HG03432 (cell line): ENCODE measurements at regions not wholly inside any gene's neighbourhood (a gene's known extent, or its start where the extent isn't known, plus 50 kb on each side); places are given as distances from the start of the nearest gene placed in this dataset.
"Not testable (repeated sequence)": the region's sequence is repeated elsewhere in the genome, so short reads cannot be mapped to it uniquely, and the experiment has no call there.

Source experiments
- ATAC-seq: cut with Tn5 transposase; IDR thresholded peaks from one replicate; pipeline ENCODE4 v1.9.1; 2021; ENCODE audit warnings: mild to moderate bottlenecking, moderate library complexity; ENCODE audit not compliant: unreplicated experiment

DNA sequence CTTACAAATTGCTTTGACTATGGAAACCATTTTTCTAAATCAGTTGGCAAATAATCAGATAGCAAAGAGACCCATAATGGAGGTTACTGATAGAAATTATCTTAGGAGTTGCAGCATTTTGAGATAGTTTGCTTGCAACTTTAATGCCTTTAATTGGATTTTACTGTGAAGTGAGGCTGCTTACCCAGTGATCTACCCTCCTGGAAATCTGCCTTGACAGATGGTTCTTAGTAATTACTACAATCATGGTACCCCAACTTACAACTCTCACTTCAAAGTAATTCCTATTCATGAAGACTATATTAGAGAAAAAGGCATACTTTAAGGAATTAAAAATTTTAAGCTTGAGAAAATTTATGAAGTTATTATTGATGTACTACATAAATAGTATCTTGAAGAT lies 1288.6 kb upstream of the CDH2 start:
- no peak for ATAC-seq

DNA sequence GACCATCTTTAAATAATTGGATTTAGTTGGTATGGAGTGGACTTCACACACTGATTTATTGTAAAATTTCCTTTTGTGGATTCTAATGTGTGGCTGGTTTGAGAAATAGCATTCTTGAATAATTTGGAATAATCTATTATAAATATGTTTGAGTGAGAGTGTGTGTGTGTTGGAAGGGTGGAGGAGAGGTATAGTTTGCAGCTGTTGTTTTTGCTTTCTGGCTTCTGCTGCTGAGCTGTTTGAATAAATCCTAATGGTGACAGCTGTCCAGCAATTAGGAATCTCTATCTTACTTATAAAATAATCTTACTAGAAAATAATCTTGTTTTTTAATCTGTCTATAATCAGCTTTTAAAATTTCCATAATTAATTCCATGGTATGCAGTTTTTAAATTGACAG lies 1283.0 kb upstream of the CDH2 start:
- no peak for ATAC-seq

DNA sequence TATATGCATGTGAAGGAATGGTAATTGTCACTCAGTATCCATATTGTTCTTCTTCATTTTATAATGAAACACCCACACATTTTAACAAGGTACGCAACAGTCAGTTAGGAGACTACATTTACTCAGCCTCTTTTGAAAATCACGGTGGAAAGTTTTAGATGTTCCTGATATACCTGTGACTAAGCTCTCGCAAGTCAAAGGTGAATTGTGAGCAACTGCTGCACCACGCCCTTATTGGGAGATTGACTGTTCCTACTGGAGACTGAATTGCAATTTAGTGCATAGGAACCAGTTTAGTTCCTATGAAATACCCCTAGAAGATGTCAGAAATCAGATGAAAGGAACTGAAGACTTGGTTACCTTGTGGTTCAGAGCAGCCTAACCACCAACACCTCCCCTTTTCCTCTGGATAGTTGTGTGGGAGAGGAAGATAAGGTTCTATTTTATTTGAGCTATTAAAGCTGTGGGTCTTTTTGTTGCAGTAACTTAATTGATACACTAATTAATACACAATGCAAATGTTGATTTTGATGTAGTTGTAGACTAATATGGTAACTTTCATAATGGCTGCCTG lies 1280.5 kb upstream of the CDH2 start:
- ATAC-seq, result no peak

DNA sequence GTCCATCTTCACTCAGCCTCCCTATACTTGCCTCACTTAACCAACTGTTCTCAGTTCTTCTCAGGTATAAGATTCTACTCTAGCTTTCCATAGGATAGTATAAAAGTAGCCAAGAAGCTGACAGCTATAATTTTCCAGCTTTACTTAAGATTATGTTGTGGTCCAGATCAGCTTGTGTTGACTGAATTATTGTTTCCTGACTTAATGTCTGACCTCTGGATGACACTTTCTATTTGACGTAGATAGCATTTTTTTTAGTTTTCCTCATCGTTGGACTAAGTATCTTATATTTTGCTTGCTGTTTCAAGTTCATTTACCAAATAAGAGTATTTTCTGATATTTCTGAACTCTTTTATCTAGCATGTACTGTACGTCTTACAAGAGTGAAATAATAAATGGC lies 1272.5 kb upstream of the CDH2 start:
- ATAC-seq, result no peak

DNA sequence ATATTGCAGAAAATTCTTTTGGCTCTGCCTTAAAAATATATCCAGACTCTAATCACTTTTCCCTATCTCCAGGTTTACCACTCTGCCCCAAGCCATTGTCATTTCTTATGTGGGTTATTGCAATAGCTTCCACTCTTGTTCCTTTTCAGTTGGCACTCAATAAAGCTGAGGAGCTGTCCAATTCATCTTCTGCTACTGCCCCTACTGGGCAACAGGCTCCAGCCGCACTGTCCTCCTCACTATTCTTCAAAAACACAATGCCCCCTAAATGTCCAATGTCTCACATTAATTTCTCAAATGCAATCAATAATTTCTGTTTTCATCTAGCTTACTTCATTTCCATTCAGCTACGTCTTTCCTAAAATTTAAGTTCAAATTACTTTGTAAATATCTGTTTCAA lies 1262.5 kb upstream of the CDH2 start:
- ATAC-seq, result no peak

DNA sequence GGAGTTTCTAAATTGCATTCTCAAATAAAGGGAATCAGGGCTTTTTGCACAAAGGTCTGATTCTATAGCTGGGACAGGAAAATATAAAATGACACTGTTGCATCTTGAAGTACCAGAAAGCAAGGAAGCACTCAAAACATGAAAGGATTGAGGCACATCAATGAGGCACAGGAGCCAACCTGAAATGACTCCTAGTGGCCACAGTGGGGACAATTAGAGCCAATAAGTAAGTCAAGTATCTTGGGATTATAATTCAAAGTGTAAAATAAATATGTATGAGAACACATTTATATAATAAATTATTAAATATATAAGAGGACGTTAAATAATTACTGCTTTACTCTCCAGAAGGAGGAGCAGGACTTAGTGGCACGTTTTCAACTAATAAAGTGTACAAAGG lies 1259.5 kb upstream of the CDH2 start:
- ATAC-seq, result no peak

DNA sequence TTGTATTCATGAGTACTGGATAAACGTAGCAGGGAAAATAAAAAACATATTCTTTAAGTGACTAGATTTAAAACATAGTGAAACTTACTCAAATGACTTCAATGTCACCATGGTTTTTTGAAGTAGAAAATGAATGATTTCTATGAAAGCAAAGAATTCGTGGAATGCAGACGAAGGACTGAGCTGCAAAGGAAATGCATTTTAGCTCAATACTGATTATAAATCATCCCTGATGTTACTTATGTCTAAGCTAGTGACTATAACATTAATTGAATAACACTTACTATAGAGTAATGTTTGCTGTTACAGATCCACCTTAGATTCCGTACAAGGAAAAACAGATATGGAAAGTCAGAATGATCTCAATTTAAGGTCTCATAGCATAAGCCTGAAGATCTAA lies 1257.7 kb upstream of the CDH2 start:
- no peak for ATAC-seq

DNA sequence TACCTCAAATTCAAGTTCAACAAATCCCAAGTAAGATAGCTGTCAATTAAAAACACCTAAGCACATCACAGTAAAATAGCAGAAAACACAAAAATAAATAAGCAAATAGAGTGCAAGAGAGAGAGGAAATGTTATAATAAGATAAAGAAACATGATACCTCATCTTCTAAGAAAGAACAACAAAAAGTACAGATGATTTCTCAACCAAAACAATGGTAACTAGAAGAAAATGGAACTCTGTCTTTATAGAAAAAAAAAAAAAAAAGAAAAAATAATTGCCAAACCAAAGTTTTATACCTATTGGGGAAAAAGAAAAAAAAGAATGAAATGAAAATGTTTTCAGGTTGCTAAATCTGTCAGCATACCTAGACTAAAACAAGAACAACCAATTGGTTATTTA lies 1253.5 kb upstream of the CDH2 start:
- no peak for ATAC-seq

DNA sequence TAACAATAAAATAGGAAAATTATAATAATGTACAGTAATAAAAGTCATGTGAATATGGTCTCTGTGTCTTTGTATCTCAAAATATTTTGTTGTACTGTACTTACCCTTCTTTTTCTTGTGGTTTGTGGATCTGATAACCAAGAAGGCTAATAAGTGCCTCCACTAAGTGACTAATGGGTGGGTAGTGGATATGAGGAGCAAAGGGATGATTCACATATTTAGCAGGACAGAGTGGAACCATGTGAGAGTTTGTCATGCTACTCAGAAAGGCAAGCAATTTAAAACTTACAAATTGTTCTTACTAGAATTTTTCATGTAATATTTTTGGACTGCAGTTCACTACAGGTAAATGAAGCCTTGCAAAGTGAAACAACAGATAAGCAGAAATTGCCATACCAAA lies 1241.2 kb upstream of the CDH2 start:
- no peak for ATAC-seq

DNA sequence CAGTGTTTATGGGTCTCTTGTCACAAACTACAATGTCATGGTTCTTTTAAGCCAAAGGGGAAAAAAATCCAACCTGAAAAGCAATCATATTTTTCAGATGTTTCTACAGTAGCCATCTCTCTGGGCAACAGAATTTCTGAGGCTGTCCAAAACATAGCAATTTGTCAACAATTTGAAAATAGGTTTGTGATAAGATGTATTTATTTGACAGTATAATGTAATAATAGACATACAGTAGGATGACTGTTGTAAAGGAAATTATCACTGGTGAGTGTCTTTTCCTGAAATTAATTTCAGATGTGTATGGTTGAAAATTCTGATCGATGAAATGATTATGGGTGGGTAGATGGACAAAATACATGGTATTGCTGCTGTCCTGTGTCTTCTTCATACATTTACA lies 1230.1 kb upstream of the CDH2 start:
- ATAC-seq, result no peak

DNA sequence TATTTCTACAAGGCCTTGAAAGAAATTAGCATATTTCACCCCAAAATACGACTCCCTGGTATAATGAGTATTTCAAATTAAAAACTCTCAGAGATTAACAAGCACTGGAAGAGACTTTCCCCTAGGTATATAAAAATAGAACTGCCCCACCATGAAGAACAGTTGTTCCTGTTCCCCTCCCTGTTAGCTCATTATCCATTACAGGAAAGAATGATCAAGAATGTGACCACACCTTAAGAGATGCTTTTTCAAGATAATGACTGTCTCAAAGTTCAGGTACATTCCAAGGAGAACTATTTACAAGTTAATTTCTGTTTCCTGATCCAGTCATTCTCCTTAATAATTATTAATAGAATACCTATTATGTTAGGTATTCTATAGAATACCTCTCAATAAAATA lies 1220.6 kb upstream of the CDH2 start:
- ATAC-seq, result no peak

DNA sequence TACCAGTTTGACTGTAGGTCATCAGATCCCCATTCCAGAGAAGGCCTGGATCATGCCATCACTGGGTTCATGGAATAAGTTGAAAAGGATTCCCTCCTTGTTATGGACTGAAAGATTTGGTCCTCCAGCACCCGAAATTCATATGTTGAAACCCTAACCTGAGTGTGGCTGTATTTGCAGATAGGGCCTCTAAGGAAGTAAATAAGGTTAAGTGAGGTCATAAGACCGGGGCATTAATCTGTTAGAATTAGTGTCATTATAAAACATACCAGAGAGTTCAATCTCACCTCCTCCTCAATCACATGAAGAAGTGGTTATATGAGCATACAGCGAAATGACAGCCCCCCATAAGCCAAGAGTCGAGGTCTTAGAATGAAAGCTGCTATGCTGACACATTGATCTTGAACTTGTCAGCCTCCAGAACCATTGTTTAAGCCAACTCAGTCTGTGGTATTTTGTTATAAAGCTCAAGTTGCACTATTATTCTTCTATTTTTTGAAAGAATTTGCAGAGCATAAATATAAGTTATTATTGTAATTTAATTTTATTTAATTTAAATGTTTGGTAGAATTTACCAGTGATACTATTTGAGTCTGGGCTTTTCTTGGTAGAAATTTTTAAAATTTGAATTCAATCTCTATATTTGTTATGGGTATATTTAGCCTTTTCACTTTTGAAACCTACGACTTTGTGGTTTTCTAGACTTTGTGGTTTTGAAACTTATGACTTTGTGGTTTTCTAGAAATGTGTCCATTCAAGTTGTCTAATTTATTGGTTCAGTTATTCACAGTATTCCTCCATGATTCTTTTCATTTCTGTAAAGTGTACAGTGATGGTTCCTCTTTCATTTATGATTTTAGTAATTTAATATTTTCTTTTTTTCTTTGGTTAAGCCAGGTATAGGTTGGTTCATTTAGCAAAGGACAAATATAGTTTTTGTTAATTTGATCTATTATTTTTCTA lies 1206.7 kb upstream of the CDH2 start:
- ATAC-seq, result peak; percentile 86

DNA sequence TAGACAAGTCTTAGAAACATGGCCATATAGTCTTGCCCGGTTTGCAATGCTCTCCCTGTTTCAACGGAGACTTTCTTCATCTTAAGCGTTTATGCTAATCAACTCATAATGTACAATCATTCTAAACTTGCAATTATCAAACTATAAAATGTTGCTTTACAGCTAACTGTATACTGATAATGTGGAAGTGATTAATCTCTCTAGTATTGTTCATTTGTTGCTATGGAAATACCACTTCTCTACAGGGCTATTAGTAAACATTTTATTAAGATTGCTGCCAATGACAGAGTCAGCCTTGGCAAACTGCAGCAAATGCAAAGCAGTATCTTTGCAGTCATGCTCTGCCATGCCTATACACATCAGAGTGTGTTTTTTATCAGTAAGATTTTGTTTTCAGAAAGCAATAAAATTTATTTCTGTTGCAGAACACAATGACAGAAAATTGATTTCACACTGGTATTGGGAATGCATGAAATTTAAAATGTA lies 1201.8 kb upstream of the CDH2 start:
- no peak for ATAC-seq

DNA sequence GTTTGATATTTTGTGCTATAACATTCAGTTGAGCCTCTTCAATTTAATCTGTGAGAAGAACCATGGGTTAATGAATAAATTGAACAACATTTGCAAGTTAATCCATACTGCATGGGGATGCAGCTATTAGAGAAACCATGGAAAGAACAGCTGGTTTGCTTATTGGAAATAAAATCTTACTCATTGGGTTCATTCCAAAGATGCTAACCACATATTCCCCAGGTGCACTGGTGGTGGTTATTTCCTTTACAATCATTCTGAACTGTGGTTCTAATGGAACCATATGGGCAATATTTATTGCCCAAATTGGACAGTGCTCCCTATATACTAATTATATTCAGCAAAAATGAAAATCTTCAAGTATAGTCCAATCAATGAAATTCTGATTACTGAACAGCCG lies 1200.4 kb upstream of the CDH2 start:
- no peak for ATAC-seq

DNA sequence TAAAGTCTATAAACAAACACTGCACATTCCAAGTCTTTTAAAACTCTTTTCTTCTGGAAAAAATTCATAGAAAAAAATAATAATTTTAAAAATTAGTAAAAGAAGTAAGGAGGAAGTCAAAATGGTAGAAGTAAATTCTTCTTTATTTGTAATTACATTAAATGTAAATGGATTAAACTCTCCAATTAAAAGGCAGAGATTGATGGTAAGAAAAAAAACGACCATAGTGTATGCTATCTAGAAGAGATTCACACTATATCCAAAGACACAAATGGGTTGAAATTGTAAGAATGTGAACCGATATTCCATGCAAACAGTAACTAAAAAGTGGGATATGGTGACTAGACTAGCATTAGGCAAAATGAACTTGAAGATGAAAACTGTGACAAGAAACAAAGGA lies 1196.1 kb upstream of the CDH2 start:
- ATAC-seq, result no peak

DNA sequence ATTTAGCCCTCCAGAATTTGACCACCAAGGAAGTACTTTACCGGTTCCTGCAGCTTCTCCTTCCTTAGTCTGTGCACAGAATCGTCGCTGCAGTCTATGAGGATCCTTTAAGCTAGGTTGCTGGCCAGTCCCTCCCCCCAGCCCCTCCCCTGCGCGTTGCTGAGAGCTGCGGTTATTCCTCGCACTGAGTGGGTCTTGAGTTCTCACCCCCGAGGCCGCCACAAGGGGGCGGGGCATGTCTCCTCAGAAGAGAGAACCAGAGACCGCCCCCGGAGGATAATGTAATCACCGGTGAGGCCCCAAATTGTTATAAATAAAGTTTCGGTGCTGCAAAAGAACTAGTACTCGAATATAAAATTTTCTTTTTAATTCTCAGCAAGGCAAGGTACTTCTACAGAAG lies 1184.9 kb upstream of the CDH2 start:
- ATAC-seq, result no peak

DNA sequence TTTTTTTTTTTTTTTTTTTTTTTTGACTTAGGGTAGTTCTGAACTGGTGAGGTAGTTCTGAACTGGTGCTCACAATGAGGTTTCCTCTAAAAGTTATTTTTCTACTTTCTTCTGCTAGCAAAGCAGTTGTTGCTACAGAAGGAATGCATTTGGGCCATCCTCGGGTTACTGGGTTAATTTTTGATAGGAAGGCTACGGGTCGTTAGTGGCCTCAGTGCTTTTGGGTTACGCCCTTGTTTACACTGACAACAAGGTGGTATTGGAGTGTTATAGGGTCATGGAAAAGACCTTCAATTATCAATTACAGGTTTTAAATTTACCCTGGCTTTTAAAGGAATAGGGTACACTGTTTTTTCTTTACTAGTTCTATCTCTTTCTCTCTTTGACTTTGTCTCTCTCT lies 1183.7 kb upstream of the CDH2 start:
- ATAC-seq, result not testable (repeated sequence)

DNA sequence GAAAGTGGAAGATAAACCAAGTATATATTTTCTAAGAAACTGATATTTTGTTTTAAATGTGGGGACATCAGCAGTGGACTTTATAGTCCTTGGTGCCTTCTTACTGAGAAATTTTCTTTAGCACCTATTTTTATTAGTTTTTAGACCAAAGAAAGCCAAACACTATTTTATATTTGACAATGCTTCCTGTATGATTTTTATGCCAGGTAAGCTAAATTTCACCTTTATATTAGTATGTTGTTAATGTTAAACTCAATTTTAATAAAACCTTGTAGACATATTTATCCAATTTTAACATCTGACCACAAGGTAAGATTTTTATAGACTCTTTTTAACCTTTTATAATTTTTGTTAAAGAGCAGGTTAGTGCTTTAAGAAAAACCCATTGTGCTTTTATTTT lies 1182.3 kb upstream of the CDH2 start:
- not testable (repeated sequence) for ATAC-seq

DNA sequence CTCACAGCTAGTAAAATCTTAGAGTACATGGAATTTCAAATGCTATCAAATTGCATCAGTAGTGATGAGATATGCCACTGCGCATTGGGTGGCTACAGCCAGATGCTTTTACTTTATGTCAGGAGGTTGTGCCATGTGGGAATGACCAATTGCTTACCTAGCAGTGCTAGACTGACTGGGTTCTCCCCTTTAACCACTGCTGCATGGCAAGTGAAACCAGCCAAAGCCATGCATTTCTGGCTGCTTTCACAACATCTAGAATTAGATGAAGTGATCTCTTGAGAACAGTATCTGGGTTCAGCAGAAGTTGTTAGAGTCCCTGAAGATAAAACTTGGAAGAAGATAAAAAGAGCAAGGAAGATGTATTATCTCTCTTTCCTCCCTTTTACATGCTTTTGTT lies 1174.2 kb upstream of the CDH2 start:
- no peak for ATAC-seq

DNA sequence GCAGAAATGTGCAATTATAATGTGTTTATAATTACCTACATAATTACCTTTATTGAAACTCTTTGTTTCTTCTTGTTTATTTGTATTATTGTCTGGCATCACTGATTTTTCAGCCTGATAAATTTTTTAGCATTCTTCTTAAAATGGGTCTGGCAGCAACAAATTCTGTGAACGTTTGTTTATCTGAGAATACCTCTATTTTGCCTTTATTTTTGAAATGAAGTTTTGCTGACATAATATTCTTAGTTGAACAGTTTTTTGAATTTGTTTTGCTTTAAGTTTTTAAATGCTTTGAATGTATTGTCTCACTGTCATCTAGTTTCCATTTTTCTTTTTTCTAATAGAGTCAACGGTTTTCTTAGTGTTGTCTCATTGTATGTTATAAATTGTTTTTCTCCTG lies 1152.0 kb upstream of the CDH2 start:
- no peak for ATAC-seq

DNA sequence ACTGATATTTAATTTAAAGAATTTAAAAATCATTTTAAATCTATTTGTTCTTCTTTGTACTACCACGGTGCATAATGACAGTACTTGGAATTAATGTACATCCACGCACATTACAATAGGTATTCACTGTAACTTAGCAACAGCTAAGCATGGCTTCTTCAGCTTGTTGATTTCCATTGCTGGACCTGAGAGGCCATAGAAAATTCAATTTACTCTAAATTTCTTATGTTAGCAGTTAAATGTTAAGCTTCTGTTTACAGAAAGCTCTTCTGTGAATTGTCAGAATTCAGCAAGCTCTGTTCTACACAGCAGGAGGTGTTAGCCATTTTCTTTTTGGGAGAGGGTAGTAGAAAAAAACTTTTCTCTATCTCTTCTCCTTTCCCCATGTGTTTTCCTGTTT lies 1149.3 kb upstream of the CDH2 start:
- no peak for ATAC-seq

DNA sequence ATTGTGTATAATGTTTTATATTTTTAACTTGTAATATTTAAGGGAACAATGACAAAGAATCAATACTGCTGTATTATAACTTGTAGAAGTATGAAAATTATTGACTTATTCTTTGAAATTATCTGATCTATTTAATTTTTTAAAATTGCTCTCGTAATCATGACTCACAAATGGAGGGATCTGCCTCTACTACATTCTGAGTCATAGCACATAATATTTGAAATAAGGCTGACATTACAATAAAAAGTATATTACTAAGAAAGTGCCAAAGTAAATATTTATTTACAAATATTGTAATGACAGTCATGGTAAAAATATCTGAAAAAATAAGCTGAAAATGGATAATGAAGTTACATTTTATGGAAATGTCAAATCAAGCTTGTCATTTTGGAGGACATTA lies 1144.6 kb upstream of the CDH2 start:
- no peak for ATAC-seq
